GM23338 (cell line): ENCODE measurements at regions not wholly inside any gene's neighbourhood (a gene's known extent, or its start where the extent isn't known, plus 50 kb on each side); places are given as distances from the start of the nearest gene placed in this dataset.

ENCODE experiments used
- CREB1 ChIP-seq: fragments of 250-450 bp; sonication (Bioruptor Pico); IDR thresholded peaks from 2 replicates; pipeline ENCODE4 v1.5.0; 2020; ENCODE audit warnings: low read depth, mild to moderate bottlenecking, moderate library complexity
- EZH2 ChIP-seq: fragments of 200-600 bp; sonication (generic); IDR thresholded peaks from one replicate; pipeline ENCODE4 v1.8.0; 2017; ENCODE audit warnings: antibody characterized with exemption, mild to moderate bottlenecking, low read depth; ENCODE audit not compliant: unreplicated experiment
- POLR2AphosphoS5 ChIP-seq: IDR thresholded peaks from 2 replicates; pipeline ENCODE4 v1.6.1; 2016; ENCODE audit warnings: antibody characterized with exemption, low read depth
- TF ChIP-seq, protein P1 (sequence below), 2 experiments: fragments of 200-600 bp in 1 of 2; sonication (generic) in 1 of 2; conservative IDR thresholded peaks; 2 replicates each; pipeline versions ENCODE4 v1.5.1 to v1.6.1; 2016 to 2017; ENCODE audit warnings: antibody characterized with exemption in 2 of 2, low read depth in 2 of 2, mild to moderate bottlenecking in 2 of 2, moderate library complexity in 1 of 2
- TF ChIP-seq, protein P2 (sequence below): IDR thresholded peaks from one replicate; pipeline ENCODE4 v1.6.1; 2018; ENCODE audit warnings: antibody characterized with exemption; ENCODE audit not compliant: unreplicated experiment

DNA sequence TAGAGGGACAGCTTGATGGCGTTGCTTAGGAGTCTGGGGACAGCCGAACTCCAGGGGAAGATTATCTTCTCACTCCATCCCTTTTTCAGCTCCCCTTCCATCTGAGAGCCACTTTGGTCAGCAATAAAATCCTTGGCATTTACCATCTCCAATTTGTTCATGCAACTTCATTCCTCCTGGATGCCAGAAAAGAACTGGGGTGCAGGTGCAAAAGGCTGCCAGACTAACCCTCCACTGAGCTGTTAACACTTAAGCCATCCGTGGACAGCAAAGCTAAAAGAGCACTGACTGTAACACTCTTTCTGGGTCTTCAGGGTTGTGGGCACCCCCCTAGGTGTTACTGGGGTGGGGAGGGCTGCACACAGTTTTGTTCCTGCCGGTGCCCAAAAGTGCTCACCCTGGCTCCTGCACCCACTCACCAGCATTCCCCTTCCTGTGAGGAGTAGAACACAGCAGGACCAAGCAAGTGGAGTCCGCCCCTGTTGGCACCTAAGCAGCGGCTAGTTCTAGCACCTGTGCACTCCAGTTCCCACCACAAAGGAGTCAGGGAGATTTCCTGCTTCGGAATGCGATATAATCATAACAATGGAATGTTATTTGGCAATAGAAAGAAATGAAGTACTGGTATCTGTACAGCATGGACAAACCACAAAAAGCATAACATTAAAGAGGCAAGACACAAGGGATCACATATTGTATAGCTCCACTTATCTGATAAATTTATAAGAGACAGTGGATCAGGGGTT lies 95.1 kb downstream of the NPY start:
- TF ChIP-seq EZH2 (no peak), POLR2AphosphoS5 (no peak), CREB1 (no peak)
- TF ChIP-seq, protein P1, sequence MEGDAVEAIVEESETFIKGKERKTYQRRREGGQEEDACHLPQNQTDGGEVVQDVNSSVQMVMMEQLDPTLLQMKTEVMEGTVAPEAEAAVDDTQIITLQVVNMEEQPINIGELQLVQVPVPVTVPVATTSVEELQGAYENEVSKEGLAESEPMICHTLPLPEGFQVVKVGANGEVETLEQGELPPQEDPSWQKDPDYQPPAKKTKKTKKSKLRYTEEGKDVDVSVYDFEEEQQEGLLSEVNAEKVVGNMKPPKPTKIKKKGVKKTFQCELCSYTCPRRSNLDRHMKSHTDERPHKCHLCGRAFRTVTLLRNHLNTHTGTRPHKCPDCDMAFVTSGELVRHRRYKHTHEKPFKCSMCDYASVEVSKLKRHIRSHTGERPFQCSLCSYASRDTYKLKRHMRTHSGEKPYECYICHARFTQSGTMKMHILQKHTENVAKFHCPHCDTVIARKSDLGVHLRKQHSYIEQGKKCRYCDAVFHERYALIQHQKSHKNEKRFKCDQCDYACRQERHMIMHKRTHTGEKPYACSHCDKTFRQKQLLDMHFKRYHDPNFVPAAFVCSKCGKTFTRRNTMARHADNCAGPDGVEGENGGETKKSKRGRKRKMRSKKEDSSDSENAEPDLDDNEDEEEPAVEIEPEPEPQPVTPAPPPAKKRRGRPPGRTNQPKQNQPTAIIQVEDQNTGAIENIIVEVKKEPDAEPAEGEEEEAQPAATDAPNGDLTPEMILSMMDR (conservative IDR thresholded peaks at IDR 0.05; ENCODE audit: low read depth in 2 of 2), result no peak
- TF ChIP-seq, protein P2, sequence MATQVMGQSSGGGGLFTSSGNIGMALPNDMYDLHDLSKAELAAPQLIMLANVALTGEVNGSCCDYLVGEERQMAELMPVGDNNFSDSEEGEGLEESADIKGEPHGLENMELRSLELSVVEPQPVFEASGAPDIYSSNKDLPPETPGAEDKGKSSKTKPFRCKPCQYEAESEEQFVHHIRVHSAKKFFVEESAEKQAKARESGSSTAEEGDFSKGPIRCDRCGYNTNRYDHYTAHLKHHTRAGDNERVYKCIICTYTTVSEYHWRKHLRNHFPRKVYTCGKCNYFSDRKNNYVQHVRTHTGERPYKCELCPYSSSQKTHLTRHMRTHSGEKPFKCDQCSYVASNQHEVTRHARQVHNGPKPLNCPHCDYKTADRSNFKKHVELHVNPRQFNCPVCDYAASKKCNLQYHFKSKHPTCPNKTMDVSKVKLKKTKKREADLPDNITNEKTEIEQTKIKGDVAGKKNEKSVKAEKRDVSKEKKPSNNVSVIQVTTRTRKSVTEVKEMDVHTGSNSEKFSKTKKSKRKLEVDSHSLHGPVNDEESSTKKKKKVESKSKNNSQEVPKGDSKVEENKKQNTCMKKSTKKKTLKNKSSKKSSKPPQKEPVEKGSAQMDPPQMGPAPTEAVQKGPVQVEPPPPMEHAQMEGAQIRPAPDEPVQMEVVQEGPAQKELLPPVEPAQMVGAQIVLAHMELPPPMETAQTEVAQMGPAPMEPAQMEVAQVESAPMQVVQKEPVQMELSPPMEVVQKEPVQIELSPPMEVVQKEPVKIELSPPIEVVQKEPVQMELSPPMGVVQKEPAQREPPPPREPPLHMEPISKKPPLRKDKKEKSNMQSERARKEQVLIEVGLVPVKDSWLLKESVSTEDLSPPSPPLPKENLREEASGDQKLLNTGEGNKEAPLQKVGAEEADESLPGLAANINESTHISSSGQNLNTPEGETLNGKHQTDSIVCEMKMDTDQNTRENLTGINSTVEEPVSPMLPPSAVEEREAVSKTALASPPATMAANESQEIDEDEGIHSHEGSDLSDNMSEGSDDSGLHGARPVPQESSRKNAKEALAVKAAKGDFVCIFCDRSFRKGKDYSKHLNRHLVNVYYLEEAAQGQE, result no peak
